HEK293 (cell line): ENCODE measurements at regions not wholly inside any gene's neighbourhood (a gene's known extent, or its start where the extent isn't known, plus 50 kb on each side); places are given as distances from the start of the nearest gene placed in this dataset.

Source experiments
- ZNF2 ChIP-seq: fragments of 450-650 bp; formaldehyde crosslinking; IDR thresholded peaks from 2 replicates; pipeline ENCODE4 v1.5.1; 2016; ENCODE audit warnings: missing biosample characterization, missing genetic modification characterization
- ZNF701 ChIP-seq: fragments of 450-650 bp; formaldehyde crosslinking; IDR thresholded peaks from 2 replicates; pipeline ENCODE4 v1.5.1; 2016; ENCODE audit warnings: missing biosample characterization, missing genetic modification characterization
- TF ChIP-seq, protein P1 (sequence below): fragments of 450-650 bp; IDR thresholded peaks from 2 replicates; pipeline ENCODE4 v1.5.1; 2018; ENCODE audit warnings: missing biosample characterization, missing genetic modification characterization
- TF ChIP-seq, protein P2 (sequence below): fragments of 450-650 bp; formaldehyde crosslinking; IDR thresholded peaks from 2 replicates; pipeline ENCODE4 v1.5.1; 2016; ENCODE audit warnings: missing biosample characterization, missing genetic modification characterization
- TF ChIP-seq, protein P3 (sequence below): fragments of 450-650 bp; formaldehyde crosslinking; IDR thresholded peaks from 2 replicates; pipeline ENCODE4 v1.5.0; 2017; ENCODE audit warnings: missing biosample characterization, missing genetic modification characterization, borderline replicate concordance

DNA sequence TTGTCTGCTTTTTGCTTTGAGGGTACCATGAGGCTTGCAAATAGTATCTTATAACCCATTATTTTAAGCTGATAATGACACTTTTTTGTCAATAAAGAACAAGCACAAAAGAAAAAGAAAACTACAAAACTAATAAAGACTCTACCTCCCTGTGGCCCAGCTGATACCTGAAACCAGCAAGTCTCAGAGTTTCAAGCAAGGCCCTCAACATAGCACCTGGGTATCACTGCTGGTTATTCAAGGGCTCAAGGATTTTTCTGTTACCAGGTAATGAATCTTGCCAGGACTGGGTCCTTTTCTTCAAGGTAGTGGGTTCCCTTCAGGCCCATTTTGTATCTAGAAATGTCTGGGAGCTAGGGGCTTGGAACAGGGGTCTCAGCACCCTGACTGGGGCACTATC, 281.6 kb upstream of the C11orf87 start:
- TF ChIP-seq, protein P1, sequence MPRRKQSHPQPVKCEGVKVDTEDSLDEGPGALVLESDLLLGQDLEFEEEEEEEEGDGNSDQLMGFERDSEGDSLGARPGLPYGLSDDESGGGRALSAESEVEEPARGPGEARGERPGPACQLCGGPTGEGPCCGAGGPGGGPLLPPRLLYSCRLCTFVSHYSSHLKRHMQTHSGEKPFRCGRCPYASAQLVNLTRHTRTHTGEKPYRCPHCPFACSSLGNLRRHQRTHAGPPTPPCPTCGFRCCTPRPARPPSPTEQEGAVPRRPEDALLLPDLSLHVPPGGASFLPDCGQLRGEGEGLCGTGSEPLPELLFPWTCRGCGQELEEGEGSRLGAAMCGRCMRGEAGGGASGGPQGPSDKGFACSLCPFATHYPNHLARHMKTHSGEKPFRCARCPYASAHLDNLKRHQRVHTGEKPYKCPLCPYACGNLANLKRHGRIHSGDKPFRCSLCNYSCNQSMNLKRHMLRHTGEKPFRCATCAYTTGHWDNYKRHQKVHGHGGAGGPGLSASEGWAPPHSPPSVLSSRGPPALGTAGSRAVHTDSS (tag by site-specific recombination), result no peak
- TF ChIP-seq, protein P2, sequence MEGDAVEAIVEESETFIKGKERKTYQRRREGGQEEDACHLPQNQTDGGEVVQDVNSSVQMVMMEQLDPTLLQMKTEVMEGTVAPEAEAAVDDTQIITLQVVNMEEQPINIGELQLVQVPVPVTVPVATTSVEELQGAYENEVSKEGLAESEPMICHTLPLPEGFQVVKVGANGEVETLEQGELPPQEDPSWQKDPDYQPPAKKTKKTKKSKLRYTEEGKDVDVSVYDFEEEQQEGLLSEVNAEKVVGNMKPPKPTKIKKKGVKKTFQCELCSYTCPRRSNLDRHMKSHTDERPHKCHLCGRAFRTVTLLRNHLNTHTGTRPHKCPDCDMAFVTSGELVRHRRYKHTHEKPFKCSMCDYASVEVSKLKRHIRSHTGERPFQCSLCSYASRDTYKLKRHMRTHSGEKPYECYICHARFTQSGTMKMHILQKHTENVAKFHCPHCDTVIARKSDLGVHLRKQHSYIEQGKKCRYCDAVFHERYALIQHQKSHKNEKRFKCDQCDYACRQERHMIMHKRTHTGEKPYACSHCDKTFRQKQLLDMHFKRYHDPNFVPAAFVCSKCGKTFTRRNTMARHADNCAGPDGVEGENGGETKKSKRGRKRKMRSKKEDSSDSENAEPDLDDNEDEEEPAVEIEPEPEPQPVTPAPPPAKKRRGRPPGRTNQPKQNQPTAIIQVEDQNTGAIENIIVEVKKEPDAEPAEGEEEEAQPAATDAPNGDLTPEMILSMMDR (tag by site-specific recombination), result no peak
- TF ChIP-seq ZNF701 (tag by site-specific recombination), result no peak
- no peak for TF ChIP-seq ZNF2 (tag by site-specific recombination)
- TF ChIP-seq, protein P3, sequence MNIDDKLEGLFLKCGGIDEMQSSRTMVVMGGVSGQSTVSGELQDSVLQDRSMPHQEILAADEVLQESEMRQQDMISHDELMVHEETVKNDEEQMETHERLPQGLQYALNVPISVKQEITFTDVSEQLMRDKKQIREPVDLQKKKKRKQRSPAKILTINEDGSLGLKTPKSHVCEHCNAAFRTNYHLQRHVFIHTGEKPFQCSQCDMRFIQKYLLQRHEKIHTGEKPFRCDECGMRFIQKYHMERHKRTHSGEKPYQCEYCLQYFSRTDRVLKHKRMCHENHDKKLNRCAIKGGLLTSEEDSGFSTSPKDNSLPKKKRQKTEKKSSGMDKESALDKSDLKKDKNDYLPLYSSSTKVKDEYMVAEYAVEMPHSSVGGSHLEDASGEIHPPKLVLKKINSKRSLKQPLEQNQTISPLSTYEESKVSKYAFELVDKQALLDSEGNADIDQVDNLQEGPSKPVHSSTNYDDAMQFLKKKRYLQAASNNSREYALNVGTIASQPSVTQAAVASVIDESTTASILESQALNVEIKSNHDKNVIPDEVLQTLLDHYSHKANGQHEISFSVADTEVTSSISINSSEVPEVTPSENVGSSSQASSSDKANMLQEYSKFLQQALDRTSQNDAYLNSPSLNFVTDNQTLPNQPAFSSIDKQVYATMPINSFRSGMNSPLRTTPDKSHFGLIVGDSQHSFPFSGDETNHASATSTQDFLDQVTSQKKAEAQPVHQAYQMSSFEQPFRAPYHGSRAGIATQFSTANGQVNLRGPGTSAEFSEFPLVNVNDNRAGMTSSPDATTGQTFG, result no peak
